ENCODE measurements at regions not wholly inside any gene's neighbourhood (a gene's known extent, or its start where the extent isn't known, plus 50 kb on each side); places are given as distances from the start of the nearest gene placed in this dataset.

GRCh38 chr21:27513016-27513415 lies 546.1 kb upstream of the ADAMTS5 start:
- H2BK120ac ChIP-seq (ENCODE audit: low read depth, low read length): no peak overlapping the region
- no peak overlapping the region for H2BK12ac ChIP-seq (ENCODE audit: low read length in 2 of 2)
- H4K91ac ChIP-seq (ENCODE audit: low read length): no peak overlapping the region
- no peak overlapping the region for H3K27ac ChIP-seq (ENCODE audit: low read length, poor library complexity, severe bottlenecking)
- no peaks in the 10 kb centered on the region for H3K4me1 ChIP-seq (ENCODE audit: control insufficient read depth, insufficient read depth, low read depth, low read length)
- no peak overlapping the region for H3K4me2 ChIP-seq (ENCODE audit: low read length, poor library complexity, severe bottlenecking)
- H4K8ac ChIP-seq (ENCODE audit: low read length): no peak overlapping the region
- peaks cover 11% of the 10 kb centered on the region for H3K9me3 ChIP-seq (ENCODE audit: control insufficient read depth, low read length)
- no peak overlapping the region for H3K4me3 ChIP-seq (ENCODE audit: insufficient read depth in 1 of 2, low read depth in 1 of 2, low read length in 2 of 2)
- peak overlapping the region; percentile 88 for H2AK5ac ChIP-seq (ENCODE audit: low read length, severe bottlenecking)
- H3K4ac ChIP-seq (ENCODE audit: low read depth in 1 of 2, low read length in 2 of 2): no peak overlapping the region
- no peak overlapping the region for H3K18ac ChIP-seq (ENCODE audit: low read depth in 1 of 2, low read length in 2 of 2)
- H3K14ac ChIP-seq (ENCODE audit: low read length in 2 of 2): no peak overlapping the region
- no peaks in the 10 kb centered on the region for H3K79me1 ChIP-seq (replicated peaks; ENCODE audit: low read length, poor library complexity, severe bottlenecking)
- no peak overlapping the region for H2AFZ ChIP-seq (ENCODE audit: low read depth, low read length)
- no peaks in the 10 kb centered on the region for H3K36me3 ChIP-seq (ENCODE audit: control insufficient read depth in 1 of 2, insufficient read depth in 2 of 2, low read depth in 1 of 2, low read length in 2 of 2)
- H2BK5ac ChIP-seq (ENCODE audit: low read depth, low read length, poor library complexity, severe bottlenecking): no peak overlapping the region
- H2BK15ac ChIP-seq (ENCODE audit: low read depth, poor library complexity, severe bottlenecking): peak overlapping the region; percentile 94
- H3K23ac ChIP-seq (ENCODE audit: low read length in 2 of 2): no peak overlapping the region
- no peak for DNase-seq
- no peaks in the 10 kb centered on the region for H3K27me3 ChIP-seq (ENCODE audit: control insufficient read depth in 1 of 2, insufficient read depth in 1 of 2, low read length in 2 of 2)
- no CpG with 5 or more reads among the region's 1 CpG for WGBS
- no peak overlapping the region for H3K9ac ChIP-seq (ENCODE audit: low read length)

- no peak overlapping the region for H3K27ac ChIP-seq (ENCODE audit: low read length, poor library complexity, severe bottlenecking)
- no peak overlapping the region for H2BK120ac ChIP-seq (ENCODE audit: low read depth, low read length)
- H2AK5ac ChIP-seq (ENCODE audit: low read length, severe bottlenecking): no peak overlapping the region
- no peak overlapping the region for H3K23ac ChIP-seq (ENCODE audit: low read length in 2 of 2)
- H2BK15ac ChIP-seq (ENCODE audit: low read depth, poor library complexity, severe bottlenecking): no peak overlapping the region
- no peak overlapping the region for H4K8ac ChIP-seq (ENCODE audit: low read length)
- no peaks in the 10 kb centered on the region for H3K36me3 ChIP-seq (ENCODE audit: control insufficient read depth in 1 of 2, insufficient read depth in 2 of 2, low read depth in 1 of 2, low read length in 2 of 2)
- no peak overlapping the region for H2BK5ac ChIP-seq (ENCODE audit: low read depth, low read length, poor library complexity, severe bottlenecking)
- no peak overlapping the region for H3K18ac ChIP-seq (ENCODE audit: low read depth in 1 of 2, low read length in 2 of 2)
- DNase-seq: no peak
- H3K4me1 ChIP-seq (ENCODE audit: control insufficient read depth, insufficient read depth, low read depth, low read length): no peaks in the 10 kb centered on the region
- H2BK12ac ChIP-seq (ENCODE audit: low read length in 2 of 2): peak overlapping the region in 1 of 2 experiments; percentile 8
- H3K9me3 ChIP-seq (ENCODE audit: control insufficient read depth, low read length): no peaks in the 10 kb centered on the region
- no peaks in the 10 kb centered on the region for H3K79me1 ChIP-seq (replicated peaks; ENCODE audit: low read length, poor library complexity, severe bottlenecking)
- no peak overlapping the region for H3K4me2 ChIP-seq (ENCODE audit: low read length, poor library complexity, severe bottlenecking)
- H3K9ac ChIP-seq (ENCODE audit: low read length): no peak overlapping the region
- no peak overlapping the region for H2AFZ ChIP-seq (ENCODE audit: low read depth, low read length)
- H3K4ac ChIP-seq (ENCODE audit: low read depth in 1 of 2, low read length in 2 of 2): no peak overlapping the region
- no peak overlapping the region for H3K14ac ChIP-seq (ENCODE audit: low read length in 2 of 2)
- no peaks in the 10 kb centered on the region for H3K27me3 ChIP-seq (ENCODE audit: control insufficient read depth in 1 of 2, insufficient read depth in 1 of 2, low read length in 2 of 2)
- H4K91ac ChIP-seq (ENCODE audit: low read length): no peak overlapping the region
- H3K4me3 ChIP-seq (ENCODE audit: insufficient read depth in 1 of 2, low read depth in 1 of 2, low read length in 2 of 2): no peak overlapping the region
These were observed 544.3 kb upstream of the ADAMTS5 start for GRCh38 chr21:27511233-27511632.

- no peak overlapping the region for H3K4me2 ChIP-seq (ENCODE audit: low read length, poor library complexity, severe bottlenecking)
- H4K8ac ChIP-seq (ENCODE audit: low read length): peak overlapping the region; percentile 7
- no peak overlapping the region for H3K27ac ChIP-seq (ENCODE audit: low read length, poor library complexity, severe bottlenecking)
- peak overlapping the region in 1 of 2 experiments; percentile 63 for H2BK12ac ChIP-seq (ENCODE audit: low read length in 2 of 2)
- H4K91ac ChIP-seq (ENCODE audit: low read length): no peak overlapping the region
- no peak overlapping the region for H2BK5ac ChIP-seq (ENCODE audit: low read depth, low read length, poor library complexity, severe bottlenecking)
- H3K18ac ChIP-seq (ENCODE audit: low read depth in 1 of 2, low read length in 2 of 2): peak overlapping the region in 1 of 2 experiments; percentile 48
- H2BK15ac ChIP-seq (ENCODE audit: low read depth, poor library complexity, severe bottlenecking): no peak overlapping the region
- no peak overlapping the region for H3K4me3 ChIP-seq (ENCODE audit: insufficient read depth in 1 of 2, low read depth in 1 of 2, low read length in 2 of 2)
- H3K27me3 ChIP-seq (ENCODE audit: control insufficient read depth in 1 of 2, insufficient read depth in 1 of 2, low read length in 2 of 2): no peaks in the 10 kb centered on the region
- H3K36me3 ChIP-seq (ENCODE audit: control insufficient read depth in 1 of 2, insufficient read depth in 2 of 2, low read depth in 1 of 2, low read length in 2 of 2): no peaks in the 10 kb centered on the region
- no peaks in the 10 kb centered on the region for H3K9me3 ChIP-seq (ENCODE audit: control insufficient read depth, low read length)
- H2AK5ac ChIP-seq (ENCODE audit: low read length, severe bottlenecking): no peak overlapping the region
- WGBS: 99% methylated on average over 4 of the region's 4 CpGs
- no peak overlapping the region for H3K9ac ChIP-seq (ENCODE audit: low read length)
- no peaks in the 10 kb centered on the region for H3K4me1 ChIP-seq (ENCODE audit: control insufficient read depth, insufficient read depth, low read depth, low read length)
- no peak overlapping the region for H3K23ac ChIP-seq (ENCODE audit: low read length in 2 of 2)
- no peak overlapping the region for H3K14ac ChIP-seq (ENCODE audit: low read length in 2 of 2)
- H2AFZ ChIP-seq (ENCODE audit: low read depth, low read length): no peak overlapping the region
- H3K4ac ChIP-seq (ENCODE audit: low read depth in 1 of 2, low read length in 2 of 2): no peak overlapping the region
- H2BK120ac ChIP-seq (ENCODE audit: low read depth, low read length): no peak overlapping the region
- H3K79me1 ChIP-seq (replicated peaks; ENCODE audit: low read length, poor library complexity, severe bottlenecking): no peaks in the 10 kb centered on the region
- DNase-seq: no peak
These were observed 540.8 kb upstream of the ADAMTS5 start for GRCh38 chr21:27507695-27508094.

- Histone ChIP-seq H3K18ac (ENCODE audit: low read depth in 1 of 2, low read length in 2 of 2) (no peak overlapping the region), H2BK120ac (ENCODE audit: low read depth, low read length) (no peak overlapping the region), H2BK15ac (ENCODE audit: low read depth, poor library complexity, severe bottlenecking) (no peak overlapping the region), H3K36me3 (ENCODE audit: control insufficient read depth in 1 of 2, insufficient read depth in 2 of 2, low read depth in 1 of 2, low read length in 2 of 2) (no peaks in the 10 kb centered on the region), H4K8ac (ENCODE audit: low read length) (no peak overlapping the region), H2BK12ac (ENCODE audit: low read length in 2 of 2) (no peak overlapping the region), H3K27me3 (ENCODE audit: control insufficient read depth in 1 of 2, insufficient read depth in 1 of 2, low read length in 2 of 2) (no peaks in the 10 kb centered on the region), H3K79me1 (replicated peaks; ENCODE audit: low read length, poor library complexity, severe bottlenecking) (no peaks in the 10 kb centered on the region), H2AK5ac (ENCODE audit: low read length, severe bottlenecking) (no peak overlapping the region), H3K23ac (ENCODE audit: low read length in 2 of 2) (no peak overlapping the region), H2AFZ (ENCODE audit: low read depth, low read length) (no peak overlapping the region), H2BK5ac (ENCODE audit: low read depth, low read length, poor library complexity, severe bottlenecking) (no peak overlapping the region), H3K9me3 (ENCODE audit: control insufficient read depth, low read length) (no peaks in the 10 kb centered on the region), H3K27ac (ENCODE audit: low read length, poor library complexity, severe bottlenecking) (peak overlapping the region; percentile 20), H3K9ac (ENCODE audit: low read length) (no peak overlapping the region), H4K91ac (ENCODE audit: low read length) (no peak overlapping the region), H3K4me2 (ENCODE audit: low read length, poor library complexity, severe bottlenecking) (no peak overlapping the region), H3K14ac (ENCODE audit: low read length in 2 of 2) (no peak overlapping the region), H3K4ac (ENCODE audit: low read depth in 1 of 2, low read length in 2 of 2) (no peak overlapping the region), H3K4me1 (ENCODE audit: control insufficient read depth, insufficient read depth, low read depth, low read length) (no peaks in the 10 kb centered on the region), H3K4me3 (ENCODE audit: insufficient read depth in 1 of 2, low read depth in 1 of 2, low read length in 2 of 2) (no peak overlapping the region)
- no CpG with 5 or more reads among the region's 1 CpG for WGBS
- DNase-seq: no peak
These were observed 538.6 kb upstream of the ADAMTS5 start for GRCh38 chr21:27505516-27505915.
